Activated CD4-positive, alpha-beta T cell treated with anti-CD3 and anti-CD28 coated beads for 24 hours (primary cell): ENCODE measurements at regions not wholly inside any gene's neighbourhood (a gene's known extent, or its start where the extent isn't known, plus 50 kb on each side); places are given as distances from the start of the nearest gene placed in this dataset.
"Not testable (repeated sequence)": the region's sequence is repeated elsewhere in the genome, so short reads cannot be mapped to it uniquely, and the experiment has no call there.

Experiments used
- DNase-seq, 2 donors: peaks; one replicate each; pipeline ENCODE4 v3.0.0-alpha.2; 2020; ENCODE audit warnings: low read depth in 2 of 2

- no peak for DNase-seq
Measured at GRCh38 chr4:125590158-125590557, 275.4 kb downstream of the FAT4 start.

DNA sequence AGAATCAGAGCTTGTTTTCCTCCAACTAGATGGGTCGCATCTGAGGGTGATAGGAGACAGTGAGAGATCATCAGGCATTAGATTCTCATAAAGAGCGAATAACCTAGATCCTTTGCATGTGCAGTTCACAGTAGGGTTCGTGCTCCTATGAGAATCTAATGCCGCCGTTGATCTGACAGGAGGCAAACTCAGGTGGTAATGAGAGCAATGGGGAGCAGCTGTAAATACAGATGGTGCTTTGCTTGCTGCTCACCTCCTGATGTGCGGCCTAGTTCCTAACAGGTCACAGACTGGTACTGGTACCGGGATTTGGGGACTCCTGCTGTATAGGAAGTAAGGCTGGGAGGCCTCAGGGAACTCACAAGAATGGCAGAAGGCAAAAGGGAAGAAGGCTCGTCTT is 276.5 kb downstream of the FAT4 start:
- DNase-seq, result no peak

DNA sequence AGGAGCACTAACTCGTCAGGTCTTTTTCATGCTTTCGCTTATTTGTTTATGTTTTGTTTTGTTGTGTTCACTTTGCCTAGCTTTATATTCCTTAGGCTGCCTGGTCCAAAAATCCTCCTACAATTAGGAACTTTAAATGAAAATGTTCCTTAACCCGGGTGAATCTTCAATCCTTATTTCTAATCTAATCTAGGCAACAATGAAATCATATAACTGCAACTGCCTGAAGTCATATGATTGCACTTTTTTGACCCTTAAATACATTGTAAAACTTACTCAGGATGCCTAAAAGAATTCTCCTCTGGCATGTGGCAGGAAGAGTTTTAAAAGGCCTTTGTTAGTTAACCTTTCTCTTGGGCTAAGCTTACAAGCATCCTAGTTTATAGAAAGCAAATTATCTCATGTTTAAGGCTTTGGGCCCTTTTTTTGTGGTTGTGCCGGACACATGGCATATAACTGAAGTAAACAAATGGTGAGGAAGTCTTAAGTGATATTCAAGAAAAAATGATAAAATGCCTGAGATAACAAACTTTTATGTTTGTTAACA is 279.4 kb downstream of the FAT4 start:
- no peak for DNase-seq

GRCh38 chr4:125605926-125606325 is 291.2 kb downstream of the FAT4 start:
- DNase-seq, result not testable (repeated sequence)

DNA sequence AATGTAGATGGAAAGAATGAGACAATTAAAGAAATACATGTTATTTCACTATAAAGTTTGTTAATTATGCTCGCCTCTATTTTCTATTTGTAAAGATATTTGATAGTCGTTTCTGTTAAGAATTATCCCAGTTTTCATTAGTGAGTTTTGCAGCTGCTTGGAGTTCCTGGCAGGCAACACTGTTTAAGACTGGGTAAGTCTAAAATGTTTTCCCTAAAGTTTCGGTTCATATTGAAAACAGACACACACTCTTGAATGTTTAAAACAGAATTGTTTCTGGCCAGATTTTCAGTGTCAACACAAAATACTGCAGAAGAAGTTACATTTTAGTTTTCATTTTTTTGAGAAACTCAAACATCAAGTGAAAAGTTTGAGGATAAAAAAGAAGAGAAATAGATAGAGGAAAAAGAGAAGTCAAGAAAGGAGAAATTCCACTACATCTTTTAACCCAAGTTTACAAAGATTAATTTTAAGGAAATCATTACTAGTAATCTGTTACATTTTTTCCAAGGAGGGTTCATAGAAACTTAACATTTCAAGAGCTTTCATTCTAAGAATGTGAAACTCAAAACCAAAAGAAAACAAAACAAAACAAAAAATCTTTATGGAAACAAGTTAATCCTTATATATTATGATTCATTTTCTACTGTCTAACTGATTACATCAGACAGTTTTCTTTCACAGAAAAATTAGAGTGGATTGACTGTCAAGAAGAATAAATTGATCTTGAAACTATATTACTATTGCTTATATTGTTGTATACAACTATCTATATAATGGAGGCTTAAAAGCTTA is 305.5 kb downstream of the FAT4 start:
- DNase-seq, result no peak

DNA sequence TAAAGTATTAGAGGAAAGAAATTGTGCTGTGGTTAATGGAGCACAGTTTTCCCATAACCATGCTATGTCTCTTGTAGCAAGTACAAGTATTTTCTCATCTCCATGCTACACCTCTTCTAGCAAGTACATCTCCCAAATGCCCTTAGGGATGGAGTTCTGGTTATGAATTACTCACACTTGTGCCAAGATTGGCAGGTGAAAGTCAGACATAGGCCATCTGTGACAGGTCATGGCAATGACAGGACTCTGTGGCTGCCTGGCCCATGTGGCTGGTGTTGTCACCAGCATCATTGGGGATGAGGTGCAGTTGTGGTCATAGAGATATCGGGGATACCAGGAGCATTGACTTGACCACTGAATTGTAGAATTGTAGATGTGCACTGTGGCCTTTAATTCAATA is 310.2 kb downstream of the FAT4 start:
- DNase-seq, result no peak

DNA sequence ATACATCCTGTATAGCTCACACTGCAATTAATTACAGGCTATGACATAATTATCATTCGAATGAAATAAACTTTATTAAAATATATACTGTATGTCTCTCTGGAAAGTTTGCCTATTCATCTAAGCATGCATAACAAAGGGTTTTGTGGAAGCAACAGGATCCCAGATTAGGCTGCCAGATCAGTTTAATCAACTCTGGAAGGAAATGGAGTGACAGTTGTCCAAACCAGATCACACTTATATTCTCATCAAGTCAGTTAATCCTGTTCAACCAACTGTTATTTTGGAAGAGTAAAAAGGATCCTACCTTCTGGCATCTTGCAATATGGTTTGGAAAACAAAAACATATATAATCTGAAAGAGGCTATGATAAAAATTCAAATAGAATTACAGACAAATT is 312.2 kb downstream of the FAT4 start:
- no peak for DNase-seq

- no peak for DNase-seq
Measured at GRCh38 chr4:125639182-125639621, 324.4 kb downstream of the FAT4 start.

DNA sequence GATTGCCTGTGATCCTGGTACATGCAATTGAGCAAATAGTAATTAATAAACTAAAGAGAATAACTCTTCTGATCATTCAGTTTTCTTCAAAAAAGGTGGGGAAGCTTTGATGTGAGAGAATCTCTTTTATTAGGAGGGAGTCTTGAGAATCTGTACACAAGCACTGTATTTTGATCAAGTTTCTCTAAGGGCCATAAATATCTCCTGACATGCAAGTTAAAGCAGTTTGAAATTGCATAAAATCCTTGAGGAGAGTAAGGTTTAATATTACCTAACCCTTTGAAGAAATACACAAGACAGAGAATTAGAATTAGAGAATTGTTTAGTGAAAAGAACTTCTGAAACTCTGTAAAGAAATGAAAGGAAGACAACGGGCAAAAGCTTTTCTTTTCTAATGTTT is 326.9 kb downstream of the FAT4 start:
- DNase-seq, result no peak

- DNase-seq, result no peak
Measured at GRCh38 chr4:125642645-125643044, 327.9 kb downstream of the FAT4 start.

- DNase-seq, result no peak
Measured at GRCh38 chr4:125649452-125649851, 334.7 kb downstream of the FAT4 start.

DNA sequence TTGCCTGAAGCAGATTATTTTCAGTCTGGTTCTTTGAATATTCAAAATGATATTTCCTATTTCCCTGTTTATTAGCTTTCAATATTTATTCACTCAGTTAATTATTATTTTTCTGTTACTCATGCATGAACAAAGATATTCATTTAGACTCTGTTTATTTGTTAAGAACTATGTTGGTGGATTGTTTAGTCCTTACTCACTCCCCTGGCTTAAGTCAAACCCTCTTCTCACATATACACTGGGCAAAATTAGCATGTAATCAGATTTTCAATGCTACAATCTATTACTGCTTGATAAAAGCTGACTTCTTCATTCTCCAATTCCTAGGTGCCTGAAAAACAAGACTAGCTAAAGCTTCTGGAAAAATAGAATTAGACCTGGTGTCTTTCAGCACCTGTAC is 335.8 kb downstream of the FAT4 start:
- DNase-seq, result no peak

- DNase-seq, result not testable (repeated sequence)
Measured at GRCh38 chr4:125651707-125652357, 337.1 kb downstream of the FAT4 start.

DNA sequence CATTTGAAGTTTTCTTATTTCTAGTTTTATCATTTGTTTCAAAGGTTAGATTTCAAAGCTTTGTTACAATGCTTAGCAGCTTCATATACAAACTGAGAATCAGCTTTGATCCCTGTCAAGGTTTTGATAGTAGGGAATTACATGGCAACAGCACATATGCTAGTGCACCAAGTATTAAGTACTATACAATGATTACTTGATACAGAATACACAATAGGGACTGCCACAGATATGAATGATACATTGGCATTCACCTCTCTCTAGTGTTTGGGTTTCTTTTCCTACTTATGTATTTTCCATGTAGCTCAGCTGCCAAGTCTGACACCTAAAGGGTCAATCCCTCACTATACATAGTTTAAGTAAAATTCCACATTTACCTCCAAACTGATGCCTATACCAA is 344.0 kb downstream of the FAT4 start:
- DNase-seq, result no peak

DNA sequence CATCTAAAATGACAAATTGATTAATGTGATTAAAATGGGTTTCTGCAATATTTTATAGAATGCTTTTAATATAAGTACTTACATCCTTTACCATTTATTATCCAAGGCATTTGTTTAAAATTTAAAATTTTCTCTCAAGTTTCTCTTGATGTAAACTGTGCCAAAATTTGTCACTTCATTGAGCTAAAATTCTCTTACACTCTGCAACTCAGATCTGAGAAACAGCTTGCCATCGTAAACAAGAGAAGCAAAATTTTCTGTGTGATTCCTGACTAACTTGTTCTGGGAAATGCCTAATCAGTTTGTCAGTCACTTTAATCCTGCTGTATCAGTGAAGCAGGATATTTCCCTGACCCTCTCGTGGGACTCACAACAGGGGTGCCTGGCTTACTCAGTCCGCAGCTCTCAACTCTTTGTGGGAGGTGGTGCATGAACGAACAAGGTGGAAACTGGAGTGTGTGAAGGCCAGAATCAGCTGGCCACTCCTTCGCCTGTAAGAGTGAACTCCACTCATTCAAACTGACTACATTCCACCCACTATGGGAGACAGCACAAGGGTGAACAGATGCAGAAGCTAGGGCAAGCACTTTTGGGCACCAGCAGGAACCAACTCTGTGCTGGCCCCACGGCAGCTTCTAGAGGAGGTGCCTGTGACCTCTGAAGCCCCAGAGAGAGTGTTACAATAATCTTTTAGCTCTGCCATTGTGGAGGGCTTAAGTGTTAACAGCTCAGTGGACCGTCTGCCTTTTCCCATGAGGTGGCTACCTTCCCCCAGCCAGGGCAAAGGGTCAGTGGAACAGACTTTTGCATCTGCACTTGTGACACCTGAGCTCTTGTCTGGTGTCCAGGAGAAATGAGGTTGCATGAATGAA is 349.4 kb downstream of the FAT4 start:
- DNase-seq, result no peak

DNA sequence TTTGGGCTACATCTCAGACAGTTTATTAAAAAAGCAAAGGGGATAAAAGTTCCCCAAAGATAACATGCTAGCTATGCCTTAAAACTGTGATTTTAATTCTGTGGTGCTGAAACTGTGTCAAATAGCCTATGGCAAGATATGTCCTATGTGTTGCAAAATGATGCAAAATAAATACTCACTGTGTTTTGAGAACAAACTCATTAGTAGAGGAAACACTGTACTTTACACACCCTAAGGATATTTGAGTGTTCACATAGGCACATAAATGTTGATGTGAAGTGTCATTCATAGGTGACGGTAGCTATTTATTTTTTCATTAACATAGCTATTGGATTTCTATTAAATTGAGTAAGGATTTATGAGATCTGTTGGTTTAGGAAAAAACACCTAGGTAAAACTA is 351.9 kb downstream of the FAT4 start:
- no peak for DNase-seq

GRCh38 chr4:125676156-125676555 is 361.4 kb downstream of the FAT4 start:
- DNase-seq, result no peak

GRCh38 chr4:125676583-125676982 is 361.8 kb downstream of the FAT4 start:
- no peak for DNase-seq

DNA sequence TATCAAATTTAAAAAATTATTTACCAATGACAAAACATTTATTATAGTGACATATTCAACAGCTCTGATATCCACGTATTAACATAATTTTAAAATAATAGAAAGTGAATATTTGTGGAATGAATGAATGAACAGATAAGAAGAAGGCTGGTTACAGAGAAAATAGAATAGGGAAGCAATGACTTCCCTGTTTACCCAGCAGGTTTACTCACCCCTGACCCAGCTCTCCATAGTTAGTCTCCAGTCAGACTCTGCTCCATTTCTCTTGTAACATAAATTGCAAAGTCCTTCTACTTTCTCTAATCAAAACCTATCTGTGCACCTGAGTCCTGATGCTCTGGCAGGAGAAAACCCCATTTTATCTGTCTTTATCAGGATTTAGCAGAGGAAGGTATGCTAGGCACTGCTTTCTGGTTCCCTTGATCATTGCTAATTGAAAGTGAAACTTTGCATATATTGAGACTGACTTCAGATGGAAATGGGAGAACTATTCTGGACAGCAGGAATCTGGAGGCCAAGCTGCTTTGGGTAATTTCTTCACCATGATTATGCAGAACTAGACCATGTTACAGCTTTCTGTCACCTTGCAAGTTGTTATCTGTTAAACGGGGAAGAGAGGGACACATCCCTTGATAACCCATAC is 363.0 kb downstream of the FAT4 start:
- DNase-seq, result no peak

- no peak for DNase-seq
Measured at GRCh38 chr4:125679989-125680388, 365.2 kb downstream of the FAT4 start.

DNA sequence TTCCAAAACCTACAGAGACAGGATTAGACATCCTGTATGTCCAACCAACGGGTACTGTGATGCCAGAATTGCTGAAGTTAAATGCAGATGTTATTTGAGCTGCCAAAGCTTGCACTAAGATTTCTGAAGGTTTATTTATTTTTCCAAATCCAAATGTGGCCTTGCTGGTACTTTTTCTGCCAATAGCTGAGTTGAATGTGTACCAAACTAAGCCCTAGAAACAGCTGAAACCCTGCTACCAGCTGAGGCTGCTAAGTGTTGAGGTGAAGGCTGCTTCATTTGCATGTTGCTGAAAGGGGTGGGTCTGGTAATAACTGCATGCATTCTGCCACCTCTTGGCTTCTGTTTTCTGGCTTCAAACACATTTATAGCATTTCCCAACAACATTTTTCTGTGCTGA is 366.5 kb downstream of the FAT4 start:
- DNase-seq, result no peak

DNA sequence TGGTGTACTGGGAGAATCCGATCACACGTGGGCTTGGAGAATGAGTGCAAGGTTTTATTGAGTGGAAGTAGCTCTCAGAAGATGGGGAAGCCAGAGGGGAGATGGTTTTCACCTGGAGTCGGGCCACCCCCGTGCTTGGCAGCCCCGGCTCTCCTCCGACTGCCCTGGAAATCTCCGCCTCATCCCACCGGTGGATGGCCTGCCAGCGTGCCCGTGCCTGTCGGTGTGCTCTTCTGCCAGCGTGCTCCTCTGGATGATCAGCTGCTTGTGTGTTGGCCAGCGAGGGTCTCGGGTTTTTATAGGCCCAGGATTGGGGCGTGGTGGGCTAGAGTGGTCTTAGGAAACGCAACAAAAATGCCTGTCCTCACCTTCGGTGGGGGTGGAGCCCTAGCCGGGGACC is 368.0 kb downstream of the FAT4 start:
- no peak for DNase-seq
